SJCRH30 (cell line): ENCODE measurements at regions not wholly inside any gene's neighbourhood (a gene's known extent, or its start where the extent isn't known, plus 50 kb on each side); places are given as distances from the start of the nearest gene placed in this dataset.

Experiments used
- DNase-seq, 2 experiments: peaks; one replicate each; pipeline ENCODE4 v3.0.0-alpha.2; 2015 to 2020
- H3K27ac ChIP-seq: fragments of 250-450 bp; sonication (Bioruptor Pico); 2 replicates; pipeline ENCODE4 v1.5.1; 2020; ENCODE audit warnings: mild to moderate bottlenecking, moderate library complexity
- H3K27me3 ChIP-seq: fragments of 250-450 bp; sonication (Bioruptor Pico); 2 replicates; pipeline ENCODE4 v1.5.1; 2020; ENCODE audit warnings: mild to moderate bottlenecking, moderate library complexity
- H3K36me3 ChIP-seq: fragments of 250-450 bp; sonication (Bioruptor Pico); 2 replicates; pipeline ENCODE4 v1.5.1; 2020; ENCODE audit warnings: mild to moderate bottlenecking, moderate library complexity
- H3K4me1 ChIP-seq: fragments of 250-450 bp; sonication (Bioruptor Pico); 2 replicates; pipeline ENCODE4 v1.5.1; 2020; ENCODE audit warnings: mild to moderate bottlenecking, moderate library complexity
- H3K4me3 ChIP-seq: fragments of 250-450 bp; sonication (Bioruptor Pico); 2 replicates; pipeline ENCODE4 v1.5.1; 2020; ENCODE audit warnings: mild to moderate bottlenecking, moderate library complexity
- H3K9me3 ChIP-seq: fragments of 250-450 bp; sonication (Bioruptor Pico); replicated peaks from 2 replicates; pipeline ENCODE4 v1.5.1; 2020; ENCODE audit warnings: mild to moderate bottlenecking, moderate library complexity

DNA sequence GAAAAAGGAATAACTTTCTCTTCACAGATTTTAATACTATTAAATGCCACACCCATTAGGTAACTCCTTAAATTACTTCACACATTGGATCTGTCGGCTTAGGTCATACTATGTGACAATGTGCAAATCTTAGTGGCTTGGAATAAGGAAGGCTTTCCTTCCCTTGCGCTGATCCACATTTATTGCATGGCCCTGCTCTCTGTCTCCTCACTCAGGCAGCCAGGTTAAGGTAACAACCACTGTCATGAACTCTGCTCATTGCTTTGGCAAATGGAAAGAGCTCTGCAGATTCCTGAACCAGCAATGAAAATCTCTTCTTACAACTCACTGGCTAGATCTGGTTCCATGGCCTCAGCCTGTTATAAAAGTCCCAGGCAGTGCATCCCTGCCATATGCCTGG lies 121.9 kb upstream of the NFIB start:
- H3K27ac ChIP-seq = no peak overlapping the region

GRCh38 chr9:14434971-14435718 lies 121.2 kb upstream of the NFIB start:
- H3K4me1 ChIP-seq = peaks cover 6% of the 10 kb centered on the region; the same call in 1 of the 2 replicates
- H3K4me3 ChIP-seq = no peak overlapping the region
- no peak for DNase-seq
- H3K27ac ChIP-seq = no peak overlapping the region
- no peaks in the 10 kb centered on the region for H3K27me3 ChIP-seq
- H3K36me3 ChIP-seq = no peaks in the 10 kb centered on the region
- no peaks in the 10 kb centered on the region for H3K9me3 ChIP-seq

More for the DNA sequence above, 121.9 kb upstream of the NFIB start:
- no peak overlapping the region for H3K4me3 ChIP-seq
- H3K27me3 ChIP-seq = no peaks in the 10 kb centered on the region
- no peak for DNase-seq
- H3K36me3 ChIP-seq = no peaks in the 10 kb centered on the region
- H3K4me1 ChIP-seq = peaks cover 6% of the 10 kb centered on the region; the same call in 1 of the 2 replicates
- H3K9me3 ChIP-seq = no peaks in the 10 kb centered on the region

DNA sequence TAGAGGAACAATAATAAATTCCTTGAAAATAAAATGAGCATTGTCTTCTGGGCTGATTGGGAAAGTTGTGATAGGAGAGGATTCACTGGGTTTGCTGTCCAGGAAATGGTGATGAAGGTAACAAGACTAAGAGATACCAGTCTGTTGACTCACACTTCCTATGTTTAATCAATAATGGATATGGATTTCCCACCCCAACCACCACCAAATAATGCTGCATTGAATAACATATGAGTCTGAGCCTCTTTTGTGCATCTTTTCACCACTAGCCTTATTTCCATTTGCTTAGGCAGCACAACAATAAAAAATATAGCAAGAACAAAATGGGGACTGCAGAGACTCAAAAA lies 120.2 kb upstream of the NFIB start:
- Histone ChIP-seq H3K9me3 (no peaks in the 10 kb centered on the region), H3K27ac (no peak overlapping the region), H3K36me3 (no peaks in the 10 kb centered on the region), H3K27me3 (no peaks in the 10 kb centered on the region), H3K4me1 (peaks cover 6% of the 10 kb centered on the region; the same call in 1 of the 2 replicates), H3K4me3 (no peak overlapping the region)
- no peak for DNase-seq

GRCh38 chr9:14433351-14434157 lies 119.6 kb upstream of the NFIB start:
- Histone ChIP-seq H3K27ac (no peak overlapping the region), H3K4me3 (no peak overlapping the region), H3K27me3 (no peaks in the 10 kb centered on the region), H3K9me3 (no peaks in the 10 kb centered on the region), H3K36me3 (no peaks in the 10 kb centered on the region), H3K4me1 (peaks cover 4% of the 10 kb centered on the region; the same call in 1 of the 2 replicates)
- DNase-seq = peak; percentile 24 to 60

- Histone ChIP-seq H3K4me1 (no peaks in the 10 kb centered on the region; the same call in 1 of the 2 replicates), H3K4me3 (no peak overlapping the region), H3K36me3 (no peaks in the 10 kb centered on the region), H3K27ac (no peak overlapping the region), H3K27me3 (no peaks in the 10 kb centered on the region), H3K9me3 (no peaks in the 10 kb centered on the region)
- no peak for DNase-seq
Measured at GRCh38 chr9:14432666-14433350, 118.9 kb upstream of the NFIB start.

GRCh38 chr9:14428781-14429230 lies 114.9 kb upstream of the NFIB start:
- DNase-seq = peak; percentile 71 to 88

GRCh38 chr9:14427419-14427818 lies 113.5 kb upstream of the NFIB start:
- DNase-seq = no peak
- Histone ChIP-seq H3K9me3 (no peaks in the 10 kb centered on the region), H3K27me3 (no peaks in the 10 kb centered on the region), H3K4me3 (no peak overlapping the region), H3K27ac (no peak overlapping the region), H3K36me3 (no peaks in the 10 kb centered on the region), H3K4me1 (peaks cover 10% of the 10 kb centered on the region)

More at GRCh38 chr9:14428781-14429230, 114.9 kb upstream of the NFIB start:
- H3K27me3 ChIP-seq = no peaks in the 10 kb centered on the region
- H3K9me3 ChIP-seq = no peaks in the 10 kb centered on the region
- H3K27ac ChIP-seq = no peak overlapping the region
- H3K36me3 ChIP-seq = no peaks in the 10 kb centered on the region
- peaks cover 5% of the 10 kb centered on the region for H3K4me1 ChIP-seq
- H3K4me3 ChIP-seq = no peak overlapping the region

GRCh38 chr9:14424983-14425382 lies 111.0 kb upstream of the NFIB start:
- Histone ChIP-seq H3K4me3 (no peak overlapping the region), H3K4me1 (peaks cover 10% of the 10 kb centered on the region), H3K27ac (no peak overlapping the region), H3K9me3 (no peaks in the 10 kb centered on the region), H3K36me3 (no peaks in the 10 kb centered on the region), H3K27me3 (no peaks in the 10 kb centered on the region)
- no peak for DNase-seq

DNA sequence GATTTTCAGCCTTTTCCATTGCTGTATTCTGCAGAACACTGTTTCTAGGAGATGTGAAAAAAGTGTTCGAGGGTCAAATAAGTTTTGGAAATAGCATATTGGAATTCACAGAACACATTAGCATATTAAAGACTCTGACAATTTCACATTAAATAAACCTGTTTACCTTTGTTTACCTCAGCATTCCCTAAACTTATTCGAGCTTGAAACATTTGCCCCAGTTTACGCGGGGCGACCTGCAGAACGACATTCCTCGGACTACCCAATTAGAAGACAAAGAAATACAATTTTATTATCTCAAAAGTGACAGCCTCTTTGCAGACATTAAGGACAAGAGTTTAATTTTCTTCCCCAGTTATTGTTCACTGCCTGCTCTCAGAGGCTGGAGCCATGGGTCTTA lies 110.3 kb upstream of the NFIB start:
- Histone ChIP-seq H3K4me3 (no peak overlapping the region), H3K4me1 (peaks cover 10% of the 10 kb centered on the region), H3K27ac (peak overlapping the region; percentile 7; the same call in 1 of the 2 replicates), H3K36me3 (no peaks in the 10 kb centered on the region), H3K9me3 (no peaks in the 10 kb centered on the region), H3K27me3 (no peaks in the 10 kb centered on the region)
- DNase-seq = no peak

DNA sequence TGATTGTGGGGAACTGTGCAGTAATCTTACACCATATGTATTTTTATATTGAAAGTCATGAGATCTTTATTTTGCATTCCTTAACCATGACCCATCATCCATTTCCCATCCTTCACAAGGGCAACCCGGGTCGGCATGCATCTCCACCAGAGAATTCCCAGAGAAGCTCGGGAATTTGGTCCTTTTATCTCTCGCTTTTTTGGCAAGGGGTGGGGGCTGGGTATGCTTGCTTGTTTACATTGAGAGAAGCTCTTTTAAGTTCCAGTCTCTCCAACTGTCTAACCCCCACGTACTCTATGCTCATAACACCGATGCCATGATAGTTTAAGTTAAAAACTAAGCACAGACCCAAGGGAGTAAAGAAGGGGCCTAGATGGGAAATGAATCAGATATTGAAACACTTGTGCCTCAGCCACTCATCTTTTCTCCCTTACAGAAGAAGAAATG lies 109.9 kb upstream of the NFIB start:
- Histone ChIP-seq H3K9me3 (no peaks in the 10 kb centered on the region), H3K27ac (peak overlapping the region; percentile 7; the same call in 1 of the 2 replicates), H3K27me3 (no peaks in the 10 kb centered on the region), H3K4me3 (peak overlapping the region; percentile 7; the same call in 1 of the 2 replicates), H3K4me1 (peaks cover 10% of the 10 kb centered on the region), H3K36me3 (no peaks in the 10 kb centered on the region)
- peak in 1 of 2 experiments; percentile 29 for DNase-seq

GRCh38 chr9:14421291-14421690 lies 107.3 kb upstream of the NFIB start:
- Histone ChIP-seq H3K36me3 (no peaks in the 10 kb centered on the region), H3K27me3 (no peaks in the 10 kb centered on the region), H3K9me3 (no peaks in the 10 kb centered on the region), H3K4me3 (no peak overlapping the region), H3K4me1 (peaks cover 10% of the 10 kb centered on the region), H3K27ac (no peak overlapping the region)
- DNase-seq = no peak

- Histone ChIP-seq H3K27ac (no peak overlapping the region), H3K36me3 (no peaks in the 10 kb centered on the region), H3K4me3 (no peak overlapping the region), H3K9me3 (no peaks in the 10 kb centered on the region), H3K27me3 (no peaks in the 10 kb centered on the region), H3K4me1 (peaks cover 10% of the 10 kb centered on the region)
- DNase-seq = no peak
Measured at GRCh38 chr9:14418941-14419937, 105.3 kb upstream of the NFIB start.

DNA sequence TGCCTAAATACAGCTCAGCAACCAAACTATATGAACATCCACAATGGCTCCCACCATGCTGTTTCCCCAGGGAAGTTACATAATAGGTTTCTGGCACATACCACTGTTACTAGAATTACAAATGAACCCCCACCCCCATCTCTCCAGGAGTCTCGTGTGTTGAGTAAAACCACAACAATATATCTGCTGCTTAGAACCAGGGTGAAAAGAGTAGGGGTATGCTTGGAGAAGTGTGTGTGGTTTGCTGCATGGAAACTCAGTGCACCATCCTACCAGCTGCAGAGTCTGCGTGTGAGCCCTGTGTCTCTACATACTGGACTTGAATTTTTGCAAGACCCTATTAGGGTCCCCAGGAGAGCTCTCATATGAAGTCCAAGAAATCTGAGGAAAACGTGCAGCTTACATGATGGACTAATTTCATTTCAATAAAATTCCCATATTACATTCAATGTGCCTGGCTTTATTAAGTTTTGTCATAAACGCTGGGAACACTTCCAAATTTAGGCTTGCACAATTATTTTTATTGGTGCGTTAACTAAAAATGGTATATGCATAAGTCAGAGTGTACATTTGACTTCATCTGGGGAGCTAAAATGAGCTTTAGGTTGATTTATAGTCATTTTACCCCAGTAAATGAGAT lies 104.5 kb upstream of the NFIB start:
- no peak for DNase-seq
- Histone ChIP-seq H3K27me3 (no peaks in the 10 kb centered on the region), H3K4me3 (no peak overlapping the region), H3K4me1 (peaks cover 1% of the 10 kb centered on the region; the same call in 1 of the 2 replicates), H3K9me3 (no peaks in the 10 kb centered on the region), H3K36me3 (no peaks in the 10 kb centered on the region), H3K27ac (no peak overlapping the region)
